ENCODE measurements at regions not wholly inside any gene's neighbourhood (a gene's known extent, or its start where the extent isn't known, plus 50 kb on each side); places are given as distances from the start of the nearest gene placed in this dataset.

DNA sequence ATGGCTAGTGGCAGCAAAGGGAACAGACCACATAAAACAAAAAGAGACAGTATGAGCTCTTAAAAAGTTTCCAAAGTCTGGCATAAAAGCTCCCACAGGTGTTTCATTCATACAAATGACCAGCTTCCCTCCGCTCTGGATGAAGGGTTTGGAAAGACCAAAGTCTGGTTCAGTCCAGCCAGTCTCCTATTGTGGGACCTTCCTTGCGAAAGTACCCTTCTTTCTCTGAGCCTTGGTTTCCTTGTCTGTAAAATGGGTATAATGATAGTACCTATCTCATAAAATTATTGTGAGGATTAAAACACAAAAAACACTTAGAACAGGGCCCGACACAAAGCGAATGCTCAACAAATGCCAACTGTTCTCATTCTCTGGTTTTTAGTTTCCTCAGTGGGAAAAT, 77.2 kb downstream of the UNC5CL start:
- TF ChIP-seq, protein P1, sequence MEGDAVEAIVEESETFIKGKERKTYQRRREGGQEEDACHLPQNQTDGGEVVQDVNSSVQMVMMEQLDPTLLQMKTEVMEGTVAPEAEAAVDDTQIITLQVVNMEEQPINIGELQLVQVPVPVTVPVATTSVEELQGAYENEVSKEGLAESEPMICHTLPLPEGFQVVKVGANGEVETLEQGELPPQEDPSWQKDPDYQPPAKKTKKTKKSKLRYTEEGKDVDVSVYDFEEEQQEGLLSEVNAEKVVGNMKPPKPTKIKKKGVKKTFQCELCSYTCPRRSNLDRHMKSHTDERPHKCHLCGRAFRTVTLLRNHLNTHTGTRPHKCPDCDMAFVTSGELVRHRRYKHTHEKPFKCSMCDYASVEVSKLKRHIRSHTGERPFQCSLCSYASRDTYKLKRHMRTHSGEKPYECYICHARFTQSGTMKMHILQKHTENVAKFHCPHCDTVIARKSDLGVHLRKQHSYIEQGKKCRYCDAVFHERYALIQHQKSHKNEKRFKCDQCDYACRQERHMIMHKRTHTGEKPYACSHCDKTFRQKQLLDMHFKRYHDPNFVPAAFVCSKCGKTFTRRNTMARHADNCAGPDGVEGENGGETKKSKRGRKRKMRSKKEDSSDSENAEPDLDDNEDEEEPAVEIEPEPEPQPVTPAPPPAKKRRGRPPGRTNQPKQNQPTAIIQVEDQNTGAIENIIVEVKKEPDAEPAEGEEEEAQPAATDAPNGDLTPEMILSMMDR (IDR thresholded peaks at IDR 0.05): no peak

DNA sequence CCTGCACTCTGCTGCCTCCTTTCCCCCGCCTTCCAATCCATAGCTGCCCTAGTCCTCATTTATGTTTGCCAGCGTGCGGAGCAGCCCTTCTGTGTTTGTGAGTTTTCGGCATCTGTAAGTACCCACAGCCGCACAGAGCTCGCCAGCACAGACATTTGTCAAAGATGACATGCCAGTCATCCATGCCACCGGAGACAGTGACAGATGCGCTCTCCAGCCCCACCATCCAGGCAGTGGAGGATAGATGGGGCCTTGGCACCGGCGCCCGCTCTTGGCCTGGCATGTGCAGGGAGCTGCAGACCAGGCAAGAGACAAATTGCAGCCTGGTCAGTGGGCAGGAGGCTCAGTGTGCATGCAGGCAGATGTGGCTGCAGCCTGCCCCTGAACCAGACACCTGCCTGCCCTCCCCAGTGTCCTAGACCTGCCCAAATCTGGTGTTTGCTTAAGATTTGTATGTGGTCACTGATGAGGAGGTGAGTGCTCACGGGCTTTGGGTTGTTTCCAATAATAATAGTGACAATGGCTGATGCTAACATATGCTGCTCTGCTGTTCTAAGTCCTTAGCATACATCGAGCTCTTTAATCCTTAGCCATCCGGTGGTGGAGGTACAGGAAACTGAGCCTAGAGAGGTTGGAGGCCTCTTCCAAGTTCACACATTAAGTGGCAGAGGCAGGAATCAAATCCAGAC, 78.1 kb downstream of the UNC5CL start:
- TF ChIP-seq, protein P1 (IDR thresholded peaks at IDR 0.05): no peak

DNA sequence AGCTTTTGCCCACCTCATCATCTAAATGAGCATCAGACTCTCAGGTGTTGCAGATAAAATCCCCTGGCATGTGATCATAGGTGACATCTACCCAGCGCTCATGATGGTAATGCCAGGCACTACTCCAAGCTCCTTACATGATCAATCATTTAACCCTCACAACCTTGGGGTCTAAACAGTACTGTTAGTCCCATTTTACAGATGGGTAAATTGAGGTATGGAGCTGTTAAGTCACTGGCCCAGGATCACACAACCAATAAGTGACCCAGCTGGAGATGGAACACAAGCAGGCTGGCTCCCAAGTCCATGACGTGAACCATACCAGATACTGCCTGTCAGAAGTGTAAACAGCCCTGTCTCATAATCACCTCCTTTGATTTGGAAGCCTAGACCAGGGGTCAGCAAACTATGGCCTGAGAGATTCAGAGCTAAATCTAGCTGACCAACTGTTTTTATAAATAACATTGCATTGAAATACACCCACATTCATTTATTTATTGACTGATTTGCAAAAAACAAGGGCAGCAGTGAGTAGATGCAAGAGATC, 79.2 kb downstream of the UNC5CL start:
- TF ChIP-seq, protein P1 (IDR thresholded peaks at IDR 0.05): no peak

DNA sequence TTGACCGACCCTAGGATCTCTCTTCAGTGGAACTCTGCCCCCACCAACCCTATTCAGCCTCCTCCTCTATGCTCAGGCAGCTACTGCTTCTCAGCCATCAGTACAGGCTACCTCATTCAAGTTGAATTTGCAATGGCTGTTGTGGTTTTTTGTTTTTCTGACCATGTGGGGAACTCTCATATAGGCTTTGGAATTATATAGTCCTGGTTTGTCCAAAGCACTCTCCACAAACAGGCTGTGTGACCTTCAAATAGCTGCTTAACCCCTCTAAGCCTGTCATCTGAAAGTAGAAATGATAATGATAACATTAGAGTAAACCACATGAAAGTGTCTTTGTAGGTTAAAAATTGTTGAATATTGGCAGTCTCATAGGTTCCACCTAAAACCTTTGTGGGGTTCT, 80.3 kb downstream of the UNC5CL start:
- TF ChIP-seq, protein P1 (IDR thresholded peaks at IDR 0.05): no peak

DNA sequence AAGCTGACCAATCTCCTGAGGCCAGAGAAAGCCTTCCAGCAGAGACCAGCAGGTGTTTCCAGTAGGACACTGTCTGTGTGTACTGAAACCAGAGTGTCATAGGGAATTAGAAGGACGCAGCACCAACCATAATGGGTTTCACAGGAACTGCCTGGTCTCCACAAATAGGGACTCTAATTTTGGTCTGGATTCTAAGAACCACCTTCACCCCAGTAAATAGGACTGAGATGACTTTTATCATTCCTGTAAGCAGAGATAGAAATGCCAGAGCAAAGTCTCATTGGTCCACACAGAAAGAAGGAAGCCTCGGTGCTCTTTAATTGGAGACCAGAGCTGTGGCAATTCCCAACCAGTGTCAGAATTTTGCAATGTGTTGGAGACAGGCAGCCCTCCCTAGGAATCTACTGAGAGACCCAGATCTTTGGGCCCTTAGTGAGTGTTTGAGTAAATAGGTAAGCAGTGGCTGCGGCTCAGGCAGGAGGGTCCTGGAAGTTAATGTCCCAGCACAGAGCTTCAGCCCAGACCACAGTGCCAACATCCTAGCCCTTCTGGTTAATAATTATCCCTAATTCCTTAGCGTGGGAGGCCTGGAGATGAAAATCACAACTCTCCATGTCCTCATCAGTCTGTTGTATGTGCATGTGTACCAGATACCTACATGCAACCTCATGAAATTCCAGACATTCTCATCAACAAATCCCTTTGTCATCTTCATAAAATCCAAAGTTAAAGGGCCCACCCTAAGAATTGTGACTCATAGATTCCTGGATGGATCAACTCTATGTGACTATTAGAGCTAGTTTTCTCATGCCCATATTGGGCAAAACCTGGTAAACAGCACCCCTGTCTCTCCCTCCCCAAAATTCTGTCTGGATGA, 81.2 kb downstream of the UNC5CL start:
- TF ChIP-seq, protein P1 (IDR thresholded peaks at IDR 0.05): no peak

DNA sequence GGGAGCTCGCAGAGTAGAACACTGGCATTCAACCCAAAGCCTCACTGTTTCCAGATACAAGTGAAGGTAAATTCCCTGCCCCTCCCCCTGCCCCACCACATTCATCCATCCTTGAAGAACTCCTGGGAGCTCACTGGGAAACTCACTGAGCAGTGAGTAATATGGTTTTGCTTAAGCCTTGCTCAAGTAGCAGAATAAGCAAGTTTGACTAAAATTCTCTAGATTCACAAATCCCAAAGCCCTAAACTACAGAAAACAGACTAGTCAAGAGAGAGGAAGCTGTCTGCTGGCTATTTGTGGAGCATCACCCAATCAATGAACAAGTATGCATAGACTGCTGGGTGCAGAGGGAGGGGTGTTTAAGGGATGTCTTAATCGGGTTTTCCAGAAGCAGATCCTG, 82.1 kb downstream of the UNC5CL start:
- TF ChIP-seq, protein P1 (IDR thresholded peaks at IDR 0.05): no peak

DNA sequence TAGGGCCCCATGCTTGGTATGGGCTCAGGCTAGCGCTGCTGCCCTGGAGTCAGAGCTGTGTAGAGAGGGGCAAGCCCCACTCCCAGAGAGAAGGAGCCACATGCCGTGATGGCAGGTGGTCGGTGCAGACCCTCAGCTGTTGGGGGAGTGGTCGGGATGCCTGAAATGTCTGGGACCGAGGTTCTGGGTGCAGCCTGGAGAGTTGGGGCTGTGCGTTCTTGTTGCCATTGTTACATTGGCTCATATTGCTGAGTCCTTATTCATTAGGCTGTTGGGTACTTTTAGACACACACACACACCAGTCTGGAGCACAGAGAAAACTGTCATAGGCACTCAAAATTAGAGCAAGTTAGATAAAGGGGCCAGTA, 83.9 kb downstream of the UNC5CL start:
- TF ChIP-seq, protein P1 (IDR thresholded peaks at IDR 0.05): no peak
